Thymus (tissue), 11 donors: ENCODE measurements at regions not wholly inside any gene's neighbourhood (a gene's known extent, or its start where the extent isn't known, plus 50 kb on each side); places are given as distances from the start of the nearest gene placed in this dataset.

ENCODE experiments used
- DNase-seq, 9 donors: peaks; one replicate each; pipeline ENCODE4 v3.0.0-alpha.2; 2013; ENCODE audit warnings: low spot score in 9 of 9, low read depth in 6 of 9, missing footprints in 1 of 9
- H3K27ac ChIP-seq, 2 donors: one replicate each; pipeline ENCODE4 v1.5.1; 2013; ENCODE audit warnings: control low read depth in 1 of 2, low read depth in 1 of 2, low read length in 1 of 2, mild to moderate bottlenecking in 1 of 2, moderate library complexity in 1 of 2
- H3K27me3 ChIP-seq, 2 donors: one replicate each; pipeline ENCODE4 v1.5.1; 2013; ENCODE audit warnings: low read length in 1 of 2; ENCODE audit not compliant: control insufficient read depth in 2 of 2, insufficient read depth in 1 of 2
- H3K36me3 ChIP-seq, 2 donors: one replicate each; pipeline ENCODE4 v1.5.1; 2013; ENCODE audit warnings: low read length in 1 of 2, mild to moderate bottlenecking in 1 of 2, moderate library complexity in 1 of 2; ENCODE audit not compliant: control insufficient read depth in 2 of 2, insufficient read depth in 2 of 2
- H3K4me1 ChIP-seq, 2 donors: one replicate each; pipeline ENCODE4 v1.5.1; 2013; ENCODE audit warnings: low read length in 2 of 2; ENCODE audit not compliant: control insufficient read depth in 2 of 2, insufficient read depth in 2 of 2
- H3K4me3 ChIP-seq, 2 donors: one replicate each; pipeline ENCODE4 v1.5.1; 2013; ENCODE audit warnings: low read length in 2 of 2, control low read depth in 1 of 2, mild to moderate bottlenecking in 1 of 2
- H3K9me3 ChIP-seq, 2 donors: one replicate each; pipeline ENCODE4 v1.5.1; 2013; ENCODE audit warnings: low read length in 1 of 2, mild to moderate bottlenecking in 1 of 2; ENCODE audit not compliant: control insufficient read depth in 2 of 2, insufficient read depth in 1 of 2
- WGBS: extraction: QIAGEN DNeasy Blood & Tissue Kit; methylation state at CpG from one replicate; pipeline ENCODE4 v1.1.7; 2013; 5-methylcytosine and 5-hydroxymethylcytosine counted together
- donor health status: healthy.

DNA sequence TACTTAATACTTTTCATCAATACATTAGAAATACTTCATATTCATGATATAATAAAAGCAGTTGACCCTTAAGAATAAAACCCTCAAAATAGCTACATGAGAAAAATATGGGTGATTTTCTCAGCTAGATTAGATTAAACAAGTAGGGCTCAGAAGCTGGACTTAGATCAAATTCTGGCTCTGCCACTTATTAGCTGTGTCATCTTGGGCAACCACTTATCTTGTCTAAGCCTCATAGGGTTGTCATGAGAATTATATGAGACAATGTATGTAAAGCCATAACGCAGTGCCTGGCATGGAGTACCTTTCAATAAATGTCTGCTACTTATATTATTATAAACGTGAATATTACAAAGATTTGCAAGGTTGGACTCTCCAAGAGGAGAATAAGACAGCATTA, 84.3 kb upstream of the PGRMC2 start:
- no peaks in the 10 kb centered on the region for H3K27me3 ChIP-seq
- no peak overlapping the region for H3K27ac ChIP-seq
- H3K4me3 ChIP-seq, result no peak overlapping the region
- no peak for DNase-seq
- H3K36me3 ChIP-seq, result no peaks in the 10 kb centered on the region
- WGBS, result 96% methylated on average over 2 of the region's 2 CpGs
- H3K9me3 ChIP-seq, result peaks cover 0 to 10% of the 10 kb centered on the region in 2 donors
- no peaks in the 10 kb centered on the region for H3K4me1 ChIP-seq

DNA sequence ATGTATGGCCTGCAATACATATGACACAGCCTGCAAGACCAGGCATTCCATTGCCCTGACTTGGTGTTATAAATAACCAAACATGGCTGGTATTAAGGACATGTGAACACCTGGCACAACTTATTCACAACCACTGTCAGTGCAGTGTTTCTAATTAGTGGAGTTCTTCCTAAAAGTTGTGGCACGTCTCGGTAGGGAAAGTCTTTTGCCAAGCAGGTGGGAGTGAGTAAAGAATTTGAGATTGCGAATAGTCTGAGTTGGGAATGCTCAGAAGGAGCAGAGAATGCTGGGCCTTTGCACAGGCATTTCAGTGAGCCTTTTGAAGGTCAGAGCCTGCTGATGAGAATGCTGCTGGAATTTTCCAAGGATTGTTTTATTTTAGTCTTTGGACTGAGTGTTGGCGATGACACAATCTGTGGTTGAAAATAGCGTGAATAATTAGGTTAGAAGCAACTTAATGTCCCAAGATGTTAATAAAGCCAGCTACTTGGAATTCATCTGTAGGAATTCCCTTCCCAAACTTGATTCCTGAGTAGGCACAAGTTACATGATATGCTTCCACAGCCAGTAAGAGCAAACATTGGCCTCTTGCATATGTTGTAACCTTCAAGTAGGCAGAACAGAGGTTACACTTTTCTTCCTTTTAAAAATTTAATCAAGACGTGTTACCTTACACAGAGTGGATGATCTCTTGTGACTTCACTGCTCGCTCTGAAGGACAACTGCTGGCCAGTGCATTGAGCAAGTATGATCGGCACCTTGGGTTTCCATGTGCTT, 83.6 kb upstream of the PGRMC2 start:
- Histone ChIP-seq H3K27ac (no peak overlapping the region), H3K36me3 (no peaks in the 10 kb centered on the region), H3K27me3 (no peaks in the 10 kb centered on the region), H3K4me1 (no peaks in the 10 kb centered on the region), H3K4me3 (no peak overlapping the region), H3K9me3 (peaks cover 0 to 6% of the 10 kb centered on the region in 2 donors)
- no peak for DNase-seq
- WGBS, result 95% methylated on average over 8 of the region's 8 CpGs

DNA sequence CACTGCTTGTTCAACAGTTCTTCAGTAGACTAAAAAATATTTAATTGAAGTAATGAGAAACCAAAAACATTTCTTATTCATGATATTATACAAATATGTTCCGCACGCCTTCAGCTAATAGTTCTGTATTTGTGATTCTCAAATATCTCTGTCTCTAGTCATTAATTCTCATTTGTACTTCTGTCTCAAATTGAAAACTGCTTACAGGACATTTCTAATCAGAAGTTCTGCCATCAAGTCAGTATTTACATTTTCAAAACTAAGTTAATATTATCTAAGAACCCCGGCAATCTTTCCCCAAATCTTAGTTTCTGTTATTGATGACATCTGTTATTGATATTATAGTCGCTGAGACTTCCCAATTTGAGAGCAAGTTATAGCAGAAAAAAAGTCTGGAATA, 78.6 kb upstream of the PGRMC2 start:
- H3K36me3 ChIP-seq, result no peaks in the 10 kb centered on the region
- no peak overlapping the region for H3K4me3 ChIP-seq
- H3K4me1 ChIP-seq, result no peaks in the 10 kb centered on the region
- no peak overlapping the region for H3K27ac ChIP-seq
- no peaks in the 10 kb centered on the region for H3K27me3 ChIP-seq
- no peak for DNase-seq
- peaks cover 0 to 6% of the 10 kb centered on the region in 2 donors for H3K9me3 ChIP-seq
- 99% methylated on average over 4 of the region's 4 CpGs for WGBS

GRCh38 chr4:128364565-128364964, 77.0 kb upstream of the PGRMC2 start:
- no peaks in the 10 kb centered on the region for H3K27me3 ChIP-seq
- peaks cover 0 to 6% of the 10 kb centered on the region in 2 donors for H3K9me3 ChIP-seq
- no peaks in the 10 kb centered on the region for H3K4me1 ChIP-seq
- H3K4me3 ChIP-seq, result no peak overlapping the region
- 97% methylated on average over 7 of the region's 7 CpGs for WGBS
- no peaks in the 10 kb centered on the region for H3K36me3 ChIP-seq
- H3K27ac ChIP-seq, result no peak overlapping the region
- DNase-seq, result no peak

GRCh38 chr4:128363966-128364365, 76.4 kb upstream of the PGRMC2 start:
- Histone ChIP-seq H3K27me3 (no peaks in the 10 kb centered on the region), H3K4me1 (no peaks in the 10 kb centered on the region), H3K9me3 (peaks cover 0 to 2% of the 10 kb centered on the region in 2 donors), H3K36me3 (no peaks in the 10 kb centered on the region), H3K4me3 (no peak overlapping the region), H3K27ac (no peak overlapping the region)
- WGBS, result 97% methylated on average over 6 of the region's 6 CpGs
- DNase-seq, result no peak

DNA sequence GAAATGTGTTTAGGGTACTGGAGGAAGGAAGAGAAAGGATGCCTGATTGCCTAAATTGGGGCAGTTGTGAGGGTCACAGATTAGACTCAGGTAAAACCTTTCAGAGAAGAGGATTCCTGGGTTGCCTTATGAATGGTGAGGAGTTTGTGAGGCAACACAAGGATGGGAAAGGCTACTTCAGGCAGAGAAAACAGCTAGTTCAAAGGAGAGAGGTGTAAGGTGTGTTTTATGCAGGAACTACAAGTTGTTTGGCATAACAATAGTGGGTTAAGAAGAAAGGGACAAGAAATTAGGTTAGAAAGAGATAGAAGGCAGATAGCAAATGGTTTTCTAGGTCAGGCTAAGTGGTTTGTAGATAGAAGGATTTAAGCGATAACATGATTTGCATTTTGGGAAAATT, 75.1 kb upstream of the PGRMC2 start:
- Histone ChIP-seq H3K27me3 (no peaks in the 10 kb centered on the region), H3K27ac (no peak overlapping the region), H3K9me3 (no peaks in the 10 kb centered on the region), H3K4me1 (no peaks in the 10 kb centered on the region), H3K36me3 (no peaks in the 10 kb centered on the region), H3K4me3 (no peak overlapping the region)
- 100% methylated on average over 1 of the region's 1 CpG for WGBS
- no peak for DNase-seq

- H3K27me3 ChIP-seq, result no peaks in the 10 kb centered on the region
- no peak overlapping the region for H3K4me3 ChIP-seq
- DNase-seq, result no peak
- no peaks in the 10 kb centered on the region for H3K36me3 ChIP-seq
- 96% methylated on average over 2 of the region's 2 CpGs for WGBS
- H3K9me3 ChIP-seq, result no peaks in the 10 kb centered on the region
- no peak overlapping the region for H3K27ac ChIP-seq
- no peaks in the 10 kb centered on the region for H3K4me1 ChIP-seq
Measured at GRCh38 chr4:128359422-128359821, 71.8 kb upstream of the PGRMC2 start.

GRCh38 chr4:128358913-128359279, 71.3 kb upstream of the PGRMC2 start:
- Histone ChIP-seq H3K36me3 (no peaks in the 10 kb centered on the region), H3K4me3 (no peak overlapping the region), H3K9me3 (no peaks in the 10 kb centered on the region), H3K27me3 (no peaks in the 10 kb centered on the region), H3K4me1 (no peaks in the 10 kb centered on the region), H3K27ac (no peak overlapping the region)
- 93% methylated on average over 2 of the region's 2 CpGs for WGBS
- DNase-seq, result no peak

DNA sequence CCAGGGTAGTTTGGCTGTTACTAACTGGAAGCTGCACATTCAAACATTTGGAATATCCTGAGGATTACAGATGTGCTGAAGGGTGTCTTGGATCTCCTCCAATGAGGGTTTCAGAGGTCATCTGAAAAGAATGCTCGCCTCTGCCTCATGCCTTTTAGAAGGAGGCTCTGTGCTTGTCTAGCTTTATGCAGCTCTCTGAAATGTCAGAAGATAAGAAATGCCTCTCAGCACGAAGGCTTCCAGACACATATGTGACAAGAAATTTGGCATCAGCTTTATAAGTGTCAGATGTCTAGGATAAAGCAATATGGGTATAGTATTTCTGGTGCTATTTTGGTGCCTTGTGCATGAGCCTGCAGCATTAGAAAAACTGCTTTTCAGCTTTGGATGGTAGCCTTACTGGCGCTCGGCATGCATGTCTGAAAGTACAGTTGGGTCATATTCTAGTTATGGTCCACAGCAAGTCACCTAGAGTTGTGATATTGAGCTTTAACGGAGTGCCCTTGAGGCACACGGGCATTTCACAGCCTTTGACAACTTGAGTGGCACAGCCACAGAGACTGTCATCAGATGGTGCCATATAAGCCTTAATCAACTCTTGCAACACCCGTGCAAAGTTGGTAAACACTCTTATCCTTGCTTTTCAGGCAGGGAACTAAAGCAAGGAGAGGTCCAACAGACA, 70.8 kb upstream of the PGRMC2 start:
- H3K4me3 ChIP-seq, result no peak overlapping the region
- no peak for DNase-seq
- H3K9me3 ChIP-seq, result no peaks in the 10 kb centered on the region
- 92% methylated on average over 7 of the region's 7 CpGs for WGBS
- H3K4me1 ChIP-seq, result no peaks in the 10 kb centered on the region
- H3K27ac ChIP-seq, result no peak overlapping the region
- H3K27me3 ChIP-seq, result no peaks in the 10 kb centered on the region
- no peaks in the 10 kb centered on the region for H3K36me3 ChIP-seq
